NCI-H460 (cell line): ENCODE measurements at regions not wholly inside any gene's neighbourhood (a gene's known extent, or its start where the extent isn't known, plus 50 kb on each side); places are given as distances from the start of the nearest gene placed in this dataset.

Source experiments
- DNase-seq: peaks from one replicate; pipeline ENCODE4 v3.0.0-alpha.2; 2016; ENCODE audit warnings: low read depth; ENCODE audit errors: extremely low read depth

GRCh38 chr15:95994418-95994817 lies 336.1 kb upstream of the NR2F2 start:
- DNase-seq: no peak

GRCh38 chr15:95995375-95996168 lies 334.9 kb upstream of the NR2F2 start:
- DNase-seq: no peak

- no peak for DNase-seq
These were observed 334.0 kb upstream of the NR2F2 start for GRCh38 chr15:95996494-95996893.

DNA sequence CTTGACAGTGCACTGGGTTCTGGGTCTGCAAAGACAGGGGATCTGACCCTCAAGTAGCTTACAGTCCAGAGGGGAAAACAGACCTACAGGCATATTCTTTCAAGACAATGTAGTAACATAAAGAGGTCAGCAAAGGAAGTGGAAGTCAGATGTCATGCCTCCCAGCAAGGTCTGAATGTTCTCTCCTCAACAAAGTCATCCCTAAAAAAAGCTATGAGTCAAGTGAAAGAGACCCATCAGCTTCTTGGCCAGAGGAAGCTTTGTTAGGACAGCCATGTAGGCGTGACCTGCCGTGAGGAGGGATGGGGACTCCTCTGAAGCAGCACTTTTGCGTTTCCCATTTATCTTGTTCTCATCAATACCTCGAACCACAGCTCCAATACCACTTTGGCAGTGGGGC lies 331.6 kb upstream of the NR2F2 start:
- DNase-seq: no peak

DNA sequence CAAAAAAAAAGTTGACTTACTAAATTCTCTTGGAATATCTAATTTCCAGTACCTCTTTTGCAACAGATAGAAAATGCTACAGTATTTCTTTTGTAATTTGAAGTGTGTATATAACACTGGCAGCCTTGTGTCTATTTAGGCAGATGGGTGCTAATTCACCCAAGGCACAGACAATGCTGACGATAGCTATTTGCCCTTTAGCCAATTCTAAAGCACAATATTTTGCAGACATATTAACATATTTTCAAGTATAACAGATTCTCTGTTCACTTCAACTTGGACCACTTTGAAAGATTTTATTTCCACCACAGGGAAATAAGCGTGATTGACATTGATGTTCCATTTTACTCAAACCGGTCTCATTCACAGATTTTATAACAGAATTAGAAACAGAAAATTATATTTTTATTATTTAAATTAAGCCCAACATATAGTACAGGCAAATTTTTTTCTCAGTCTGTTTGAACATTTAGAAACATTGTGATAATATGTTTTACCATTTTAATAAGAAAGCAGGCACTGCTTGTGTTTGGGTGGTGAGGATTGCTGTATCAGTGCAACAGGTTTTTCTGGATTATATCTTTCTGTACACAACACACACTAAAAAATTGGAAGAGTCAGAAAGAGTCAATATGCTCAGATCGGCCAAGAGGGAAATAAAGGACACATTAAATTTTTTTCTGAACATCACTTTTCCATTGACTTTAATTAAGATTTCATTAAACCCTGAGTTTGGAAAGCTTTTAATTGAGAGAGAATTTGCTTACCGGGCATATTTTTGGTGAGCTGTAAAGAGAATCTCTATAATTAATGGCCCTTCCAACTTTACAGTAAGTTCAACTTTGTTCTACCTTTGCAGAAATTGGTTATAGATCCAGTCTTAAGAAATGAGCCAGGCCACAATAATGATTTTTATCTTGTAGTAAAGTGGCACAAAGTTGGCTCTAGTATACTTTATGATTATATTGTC lies 327.3 kb upstream of the NR2F2 start:
- DNase-seq: no peak

DNA sequence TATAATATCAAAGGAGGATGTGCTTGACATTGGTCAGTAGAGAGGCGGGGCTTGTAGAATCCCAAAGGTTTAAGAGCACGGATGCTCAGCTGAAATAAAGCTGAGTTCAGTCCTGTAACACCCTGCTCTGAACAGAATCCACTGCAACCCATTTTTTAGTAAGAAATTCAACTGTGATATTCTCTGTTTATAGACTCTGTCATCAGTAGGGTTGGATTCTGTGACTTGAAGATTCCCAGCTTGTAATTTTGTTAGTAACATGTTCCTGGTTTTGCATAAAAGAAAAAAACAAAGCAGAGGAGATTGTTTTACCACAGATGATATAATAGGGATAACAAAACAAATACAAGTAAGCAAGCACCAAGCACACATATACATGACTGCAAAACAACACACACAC lies 324.6 kb upstream of the NR2F2 start:
- no peak for DNase-seq

- no peak for DNase-seq
These were observed 319.4 kb upstream of the NR2F2 start for GRCh38 chr15:96011136-96011535.

GRCh38 chr15:96014939-96015338 lies 315.6 kb upstream of the NR2F2 start:
- no peak for DNase-seq

- no peak for DNase-seq
These were observed 311.4 kb upstream of the NR2F2 start for GRCh38 chr15:96019114-96019513.

DNA sequence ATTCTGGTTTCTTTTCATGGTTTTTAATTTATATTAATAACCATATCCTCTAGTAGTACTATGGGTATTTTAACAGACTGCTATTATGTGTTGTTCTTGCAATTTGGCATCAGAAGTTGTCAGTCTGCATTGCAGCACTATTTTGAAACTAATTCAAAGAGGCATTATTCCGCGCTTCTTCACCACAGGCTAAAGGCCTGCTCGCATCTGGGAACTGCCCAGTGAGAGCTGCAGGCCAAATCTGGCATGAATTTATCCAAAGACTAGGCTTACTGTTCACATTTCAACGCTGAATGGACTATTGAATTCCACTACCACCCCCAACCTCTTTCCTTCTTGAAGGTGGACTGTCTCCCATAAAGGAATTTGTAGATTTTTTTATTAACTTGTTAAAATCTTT lies 310.4 kb upstream of the NR2F2 start:
- no peak for DNase-seq

DNA sequence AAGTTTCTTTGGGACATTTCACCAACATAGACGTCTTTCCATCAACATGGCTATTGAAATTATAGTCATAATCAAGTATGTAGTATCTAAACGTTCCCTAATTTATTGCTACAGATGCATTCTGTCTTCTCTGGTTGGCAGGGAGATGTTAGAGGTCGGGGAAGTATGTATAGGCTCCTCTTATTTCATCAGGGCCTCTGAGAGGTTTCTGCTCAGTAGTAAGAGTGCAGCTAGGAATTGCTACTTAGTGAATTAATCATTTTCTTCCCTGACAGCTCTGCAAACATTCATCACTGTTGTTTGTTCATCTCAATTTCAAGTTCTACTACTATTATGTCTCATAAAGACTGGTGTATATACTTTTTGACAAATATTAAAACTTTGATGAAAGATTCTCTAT lies 309.7 kb upstream of the NR2F2 start:
- DNase-seq: no peak

DNA sequence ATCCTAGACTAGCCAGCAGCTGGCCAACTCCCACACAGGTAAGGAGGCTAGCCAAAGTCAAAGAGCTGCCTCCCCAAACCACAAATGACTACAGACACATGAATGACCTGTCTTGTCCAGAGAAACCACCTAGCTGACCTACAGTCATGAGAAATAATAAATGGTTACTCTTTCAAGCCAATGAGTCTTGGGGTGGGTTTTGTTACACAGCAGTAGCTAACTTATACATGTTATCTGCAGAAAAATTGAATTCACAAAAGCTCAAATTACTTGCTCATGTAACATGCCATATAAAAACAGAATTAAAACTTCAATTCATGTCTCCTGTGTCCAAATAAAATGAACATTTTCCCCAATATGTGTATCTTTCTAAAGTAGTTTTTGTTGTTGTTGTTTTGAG lies 307.4 kb upstream of the NR2F2 start:
- DNase-seq: no peak

DNA sequence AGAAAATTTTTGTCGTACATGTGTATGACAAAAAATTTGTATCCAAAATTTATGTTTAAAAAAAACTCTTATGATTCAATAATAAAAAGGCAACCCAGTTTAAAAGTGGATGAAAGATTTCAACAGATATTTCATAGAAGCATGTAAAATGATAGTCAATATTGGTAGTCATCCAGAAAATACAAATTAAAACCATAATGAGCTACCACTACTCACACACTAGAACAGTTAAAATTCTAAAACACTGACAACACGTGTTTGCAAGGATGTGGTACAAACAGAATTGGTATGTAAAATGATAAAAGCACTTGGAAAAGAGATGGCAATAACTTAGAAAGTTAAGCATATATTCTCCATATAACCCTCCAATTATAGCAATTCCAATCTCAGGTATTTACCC lies 303.0 kb upstream of the NR2F2 start:
- no peak for DNase-seq

- DNase-seq: no peak
These were observed 301.9 kb upstream of the NR2F2 start for GRCh38 chr15:96028620-96029019.

DNA sequence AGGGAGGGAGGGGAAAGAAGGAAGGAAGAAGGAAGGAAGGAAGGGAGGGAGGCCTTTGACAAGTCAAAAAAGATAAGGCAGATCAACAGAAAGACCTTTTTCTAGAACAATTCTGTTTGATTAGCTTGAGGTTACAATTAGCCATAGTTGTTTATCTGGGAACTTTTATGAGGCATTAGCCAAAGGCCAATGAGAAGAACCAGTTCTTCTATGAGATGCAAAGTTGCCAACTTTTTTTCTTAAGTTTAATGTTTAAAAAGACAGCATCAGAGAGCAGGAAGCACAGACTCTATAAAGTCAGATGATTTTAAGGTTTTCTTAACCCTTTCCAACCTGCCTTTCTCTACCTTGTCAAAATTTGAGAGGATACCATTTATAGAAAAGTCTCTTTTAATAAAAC lies 301.3 kb upstream of the NR2F2 start:
- DNase-seq: no peak

GRCh38 chr15:96031426-96032110 lies 298.9 kb upstream of the NR2F2 start:
- DNase-seq: no peak

DNA sequence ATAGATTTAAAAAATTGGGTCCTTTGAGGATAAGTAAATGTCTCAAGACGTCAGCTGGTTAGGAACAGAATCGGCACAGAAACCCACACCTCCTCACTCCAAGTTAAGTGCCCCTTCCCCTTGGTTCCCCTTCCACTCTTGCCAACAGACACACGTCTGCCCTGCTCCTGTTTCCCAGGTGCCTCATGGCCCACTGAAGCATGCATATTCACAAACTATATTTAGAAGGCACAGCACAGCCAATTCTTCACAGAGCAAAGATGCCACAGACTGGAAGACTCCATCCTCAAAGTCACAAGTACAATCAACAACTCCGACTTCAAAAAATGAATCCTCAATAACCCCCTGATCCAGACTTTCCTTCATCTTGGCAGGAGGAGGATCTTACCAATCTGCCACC lies 295.4 kb upstream of the NR2F2 start:
- DNase-seq: no peak

- DNase-seq: no peak
These were observed 294.9 kb upstream of the NR2F2 start for GRCh38 chr15:96035635-96036034.

DNA sequence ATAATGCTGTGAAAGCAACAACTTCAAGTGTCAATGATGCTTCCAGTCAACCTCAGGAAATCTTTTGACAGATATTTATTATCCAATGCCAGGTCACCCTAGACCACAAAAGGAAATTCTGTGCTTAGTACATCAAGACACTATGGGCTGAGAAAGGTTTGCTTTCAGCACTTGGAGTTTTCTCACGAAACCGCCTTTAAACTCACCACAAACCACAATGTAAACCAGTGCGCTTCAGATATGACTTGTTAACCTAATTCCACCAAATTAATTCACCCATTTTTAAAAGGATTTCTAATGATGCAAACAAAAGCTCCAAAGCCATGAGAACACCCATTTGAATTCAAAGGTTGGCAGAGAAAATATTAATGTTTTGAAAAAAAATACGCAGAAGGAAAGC lies 292.9 kb upstream of the NR2F2 start:
- DNase-seq: no peak

DNA sequence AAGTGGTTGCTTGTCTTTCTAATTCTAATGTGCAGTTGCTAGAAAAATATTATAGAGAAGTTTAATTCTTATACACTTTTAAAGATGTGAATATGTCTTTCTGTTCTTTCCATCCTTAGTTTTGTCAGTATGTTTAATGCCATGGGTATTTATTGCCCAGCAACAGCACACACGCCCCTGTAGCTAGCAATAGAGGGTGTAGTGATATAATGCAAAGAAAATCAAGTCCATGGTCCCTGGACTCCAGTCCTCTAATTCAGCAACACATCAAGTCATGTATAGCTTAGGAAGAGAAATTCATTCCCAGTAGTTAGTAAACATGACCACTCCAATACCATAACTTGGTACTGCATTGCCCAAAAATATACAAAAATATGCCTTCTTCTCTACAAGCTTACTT lies 292.4 kb upstream of the NR2F2 start:
- DNase-seq: no peak

- DNase-seq: no peak
These were observed 291.9 kb upstream of the NR2F2 start for GRCh38 chr15:96038650-96039049.
